HG03025 (cell line): ENCODE measurements at regions not wholly inside any gene's neighbourhood (a gene's known extent, or its start where the extent isn't known, plus 50 kb on each side); places are given as distances from the start of the nearest gene placed in this dataset.
"Not testable (repeated sequence)": the region's sequence is repeated elsewhere in the genome, so short reads cannot be mapped to it uniquely, and the experiment has no call there.

ENCODE experiments used
- ATAC-seq: cut with Tn5 transposase; IDR thresholded peaks from one replicate; pipeline ENCODE4 v1.9.1; 2021; ENCODE audit warnings: mild to moderate bottlenecking, moderate library complexity; ENCODE audit not compliant: unreplicated experiment, low FRiP score

- ATAC-seq, result no peak
Measured at GRCh38 chr3:71951842-71952241, 166.9 kb upstream of the PROK2 start.

GRCh38 chr3:71951361-71951760 lies 166.4 kb upstream of the PROK2 start:
- no peak for ATAC-seq

- ATAC-seq, result no peak
Measured at GRCh38 chr3:71949442-71949841, 164.5 kb upstream of the PROK2 start.

- ATAC-seq, result no peak
Measured at GRCh38 chr3:71944482-71945065, 159.6 kb upstream of the PROK2 start.

GRCh38 chr3:71942432-71943187 lies 157.7 kb upstream of the PROK2 start:
- ATAC-seq, result no peak

DNA sequence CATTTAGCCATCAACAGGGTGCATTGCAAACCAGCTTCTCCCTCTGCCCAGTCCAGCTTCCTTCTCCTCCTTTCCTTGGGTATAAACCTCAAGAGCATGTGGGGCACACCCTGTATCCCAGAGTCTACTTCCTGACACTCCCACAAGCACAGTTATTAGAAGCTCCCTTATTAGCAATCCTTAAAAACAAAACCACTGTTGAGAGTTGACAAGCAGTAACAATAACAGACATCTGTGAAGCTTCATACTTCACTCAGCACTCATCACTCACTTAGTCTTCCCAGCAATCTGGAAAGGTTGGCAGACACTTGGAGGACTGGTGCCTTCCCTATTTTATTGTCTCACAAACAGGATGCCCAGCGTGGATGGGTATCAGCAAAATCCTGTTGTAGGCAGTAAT lies 155.5 kb upstream of the PROK2 start:
- ATAC-seq, result no peak

DNA sequence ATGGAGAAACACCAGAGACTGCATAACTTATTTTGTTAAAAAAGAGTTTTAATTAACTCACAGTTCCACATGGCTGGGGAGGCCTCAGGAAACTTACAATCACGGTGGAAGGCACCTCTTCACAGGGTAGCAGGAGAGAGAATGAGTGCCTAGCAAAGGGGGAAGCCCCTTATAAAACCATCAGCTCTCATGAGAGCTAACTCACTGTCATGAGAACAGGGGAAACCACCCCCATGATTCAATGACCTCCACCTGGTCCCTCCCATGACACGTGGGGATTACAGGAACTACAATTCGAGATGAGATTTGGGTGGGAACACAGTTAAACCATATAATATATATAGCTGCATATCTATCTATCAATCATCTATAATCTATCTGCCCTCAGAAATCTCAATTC lies 153.1 kb upstream of the PROK2 start:
- not testable (repeated sequence) for ATAC-seq

DNA sequence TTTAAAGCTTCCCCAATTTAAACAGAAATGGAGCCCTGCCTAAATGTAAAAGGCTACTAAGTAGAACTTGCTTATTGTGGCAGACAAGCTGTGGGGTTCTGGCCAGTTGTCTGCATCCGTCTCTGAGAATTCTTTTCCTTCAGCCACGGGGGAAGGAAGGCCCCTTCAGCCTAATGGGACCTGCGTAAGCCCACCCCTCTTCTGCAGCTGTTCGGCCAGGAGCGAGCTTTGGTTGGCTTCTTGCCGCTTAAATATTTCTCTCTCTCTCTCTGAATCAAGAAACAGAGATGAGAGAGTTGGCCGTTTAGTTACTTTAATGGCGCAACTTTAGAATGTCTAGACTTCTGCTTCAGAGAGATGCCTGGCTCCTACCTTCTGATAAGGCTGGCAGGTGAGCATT lies 151.7 kb upstream of the PROK2 start:
- ATAC-seq, result no peak

DNA sequence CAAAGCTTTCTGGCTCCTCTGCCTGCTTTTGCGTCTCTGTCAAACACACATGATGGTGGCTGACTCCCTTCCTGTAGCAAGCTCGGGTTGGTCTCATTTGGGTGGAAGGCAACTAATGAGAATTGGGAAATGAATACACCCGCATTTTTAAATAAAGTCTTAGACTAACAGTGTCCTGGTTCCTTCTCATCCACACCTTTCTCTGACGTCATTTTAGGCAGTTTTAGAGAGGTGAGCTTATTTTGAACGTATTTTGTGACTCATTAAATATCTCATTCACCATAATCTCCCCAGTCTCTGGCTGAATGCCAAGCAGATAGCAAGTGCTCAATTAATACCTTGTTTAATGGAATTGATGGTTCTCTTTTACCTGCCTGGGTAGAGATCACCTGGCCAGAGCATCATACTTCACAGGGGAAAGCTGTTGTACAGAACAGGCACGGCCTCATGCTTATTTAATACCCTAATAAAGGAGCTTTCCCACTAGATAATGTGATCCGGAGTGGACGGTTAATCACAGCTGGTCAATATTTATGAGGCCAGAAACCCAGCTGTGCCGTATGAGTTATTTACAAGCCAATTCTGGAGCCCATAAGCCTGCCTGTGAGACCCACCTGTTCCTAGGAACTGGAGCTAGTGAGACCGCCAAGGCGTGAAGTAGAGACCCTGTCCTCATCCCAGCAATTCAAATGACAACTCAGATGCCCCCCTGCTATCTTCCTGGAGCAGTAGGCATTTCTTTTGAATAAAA lies 149.7 kb upstream of the PROK2 start:
- no peak for ATAC-seq

DNA sequence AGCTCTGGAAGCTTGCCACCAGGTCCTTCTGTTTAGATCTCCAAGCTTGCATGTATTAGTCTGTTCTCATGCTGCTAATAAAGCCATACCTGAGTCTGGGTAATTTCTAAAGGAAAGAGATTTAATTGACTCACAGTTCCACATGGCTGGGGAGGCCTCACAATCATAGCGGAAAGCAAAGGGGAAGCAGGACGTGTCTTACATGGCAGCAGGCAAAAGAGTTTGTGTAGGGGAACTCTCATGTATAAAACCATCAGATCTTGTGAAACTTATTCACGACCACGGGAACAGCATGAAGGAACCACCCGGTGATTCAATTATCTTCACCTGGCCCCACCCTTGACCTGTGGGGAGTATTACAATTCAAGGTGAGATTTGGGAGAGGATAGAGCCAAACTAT lies 147.0 kb upstream of the PROK2 start:
- no peak for ATAC-seq

DNA sequence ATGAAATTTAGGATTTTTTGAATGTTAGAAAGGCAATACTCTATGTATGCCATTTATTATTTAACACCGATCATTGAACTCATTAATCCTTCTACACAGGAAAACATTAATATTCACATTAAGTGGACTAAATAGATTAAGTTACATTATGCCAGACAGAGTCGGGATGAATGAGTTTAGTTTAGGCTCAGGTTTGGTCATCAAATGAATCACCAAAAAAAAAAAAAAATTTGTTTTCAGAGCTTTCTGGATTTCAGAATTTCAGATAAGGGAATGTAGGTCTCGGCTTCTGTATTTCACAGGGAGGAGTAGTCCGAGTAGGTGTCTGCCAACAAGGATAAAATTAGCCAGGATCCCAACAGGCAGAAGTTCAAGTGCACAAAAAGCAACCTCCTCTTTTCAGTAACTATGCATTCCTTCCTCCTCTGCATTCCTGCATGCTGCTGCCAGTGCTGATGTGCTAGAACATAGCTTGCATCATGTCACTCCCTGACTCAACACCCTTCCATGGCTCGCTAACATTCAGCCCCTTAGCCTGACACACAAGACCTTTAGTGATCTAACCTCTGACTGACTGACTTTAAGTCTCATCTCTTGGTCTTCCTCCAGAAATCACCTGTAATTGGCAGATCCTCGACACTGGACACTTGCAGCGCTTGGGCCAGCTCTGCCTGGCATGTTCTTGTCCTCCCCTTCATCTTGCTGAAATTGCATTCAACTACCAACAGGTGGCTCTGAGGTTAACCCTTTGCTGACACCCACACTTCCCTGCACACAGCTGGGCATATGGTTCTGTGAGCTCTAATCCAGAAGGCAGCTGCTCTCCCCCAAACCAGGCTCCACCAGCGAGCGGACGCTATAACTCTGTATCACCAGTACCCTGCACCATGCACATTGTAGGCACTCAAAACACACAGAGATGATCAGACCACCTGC lies 145.4 kb upstream of the PROK2 start:
- no peak for ATAC-seq

GRCh38 chr3:71928212-71928611 lies 143.3 kb upstream of the PROK2 start:
- no peak for ATAC-seq

GRCh38 chr3:71927505-71928066 lies 142.6 kb upstream of the PROK2 start:
- no peak for ATAC-seq

DNA sequence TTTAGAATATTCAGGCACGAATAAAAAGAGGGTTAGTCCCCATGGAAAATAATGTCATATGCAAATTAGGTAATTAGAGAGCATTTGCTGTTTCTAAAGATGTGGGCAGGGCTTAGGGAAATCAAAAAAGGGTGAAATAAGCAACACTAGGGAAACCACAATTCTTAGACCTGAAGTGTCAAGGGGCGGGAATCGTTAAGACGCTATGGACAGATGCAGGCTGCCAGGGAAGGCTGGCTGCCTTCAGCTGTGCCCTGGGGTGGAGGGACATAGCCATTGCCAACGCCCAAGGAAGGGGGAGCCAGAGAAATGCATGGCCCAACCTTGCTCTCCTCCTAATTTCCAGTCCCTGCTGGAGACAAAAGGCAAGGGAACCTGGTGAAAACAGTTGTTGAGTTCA lies 141.7 kb upstream of the PROK2 start:
- ATAC-seq, result no peak

DNA sequence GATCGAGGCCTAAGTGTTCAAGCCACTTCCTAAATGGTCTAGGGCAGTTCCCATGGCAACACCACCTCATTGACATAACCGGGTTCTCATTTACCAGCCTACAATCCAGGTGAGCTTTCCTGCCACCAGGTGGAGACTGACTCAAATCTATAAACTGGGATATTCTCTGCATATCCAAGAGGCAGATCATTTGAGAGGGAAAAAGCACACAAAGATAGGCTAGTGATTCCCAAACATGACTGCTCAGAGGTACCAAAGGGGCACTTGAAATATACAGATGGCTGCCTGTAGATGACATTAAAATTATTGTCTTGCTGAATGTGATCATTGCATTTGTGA lies 141.3 kb upstream of the PROK2 start:
- ATAC-seq, result no peak

DNA sequence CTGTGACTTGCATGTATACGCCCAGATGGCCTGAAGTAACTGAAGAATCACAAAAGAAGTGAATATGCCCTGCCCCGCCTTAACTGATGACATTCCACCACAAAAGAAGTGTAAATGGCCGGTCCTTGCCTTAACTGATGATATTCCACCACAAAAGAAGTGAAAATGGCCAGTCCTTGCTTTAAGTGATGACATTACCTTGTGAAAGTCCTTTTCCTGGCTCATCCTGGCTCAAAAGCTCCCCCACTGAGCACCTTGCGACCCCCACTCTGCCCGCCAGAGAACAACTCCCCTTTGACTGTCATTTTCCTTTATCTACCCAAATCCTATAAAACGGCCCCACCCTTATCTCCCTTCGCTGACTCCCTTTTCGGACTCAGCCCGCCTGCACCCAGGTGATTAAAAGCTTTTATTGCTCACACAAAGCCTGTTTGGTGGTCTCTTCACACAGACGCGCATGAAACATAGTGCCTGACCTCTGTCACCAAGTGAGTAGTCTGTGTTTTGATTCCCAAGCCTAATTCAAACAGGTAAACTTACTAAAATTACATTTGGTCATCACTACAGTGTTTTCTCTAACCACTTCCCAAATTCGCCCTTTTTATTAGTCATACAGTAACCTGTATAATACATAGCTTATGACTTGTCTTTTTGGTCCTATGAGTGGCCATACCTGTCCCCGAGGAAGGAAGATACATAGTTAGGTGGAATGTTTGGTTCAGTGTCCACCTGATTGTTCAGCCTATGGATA lies 140.7 kb upstream of the PROK2 start:
- ATAC-seq, result not testable (repeated sequence)

GRCh38 chr3:71924721-71925120 lies 139.8 kb upstream of the PROK2 start:
- no peak for ATAC-seq

- ATAC-seq, result no peak
Measured at GRCh38 chr3:71921036-71921435, 136.1 kb upstream of the PROK2 start.

DNA sequence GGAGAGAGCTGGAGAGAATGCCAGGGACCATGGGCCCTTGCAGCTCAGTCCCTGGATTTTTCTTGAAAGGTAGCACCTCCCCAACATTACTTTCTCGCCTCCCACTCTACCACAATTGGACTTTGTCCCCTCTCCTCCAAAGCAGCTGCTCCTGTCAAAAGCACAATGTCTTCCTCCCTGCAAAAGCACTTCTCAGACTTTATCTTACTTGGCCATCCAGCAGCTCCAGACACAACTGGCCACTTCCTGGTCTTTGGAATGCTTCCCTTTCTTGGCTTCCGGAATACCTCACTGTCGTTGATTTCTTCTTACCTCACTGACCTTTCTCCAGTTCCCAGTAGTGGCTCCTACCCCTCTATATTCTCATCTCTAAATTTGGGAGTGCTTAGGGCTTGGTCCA lies 134.6 kb upstream of the PROK2 start:
- no peak for ATAC-seq

GRCh38 chr3:71917545-71917944 lies 132.6 kb upstream of the PROK2 start:
- ATAC-seq, result no peak
